ENCODE measurements at regions not wholly inside any gene's neighbourhood (a gene's known extent, or its start where the extent isn't known, plus 50 kb on each side); places are given as distances from the start of the nearest gene placed in this dataset.
"Not testable (repeated sequence)": the region's sequence is repeated elsewhere in the genome, so short reads cannot be mapped to it uniquely, and the experiment has no call there.

DNA sequence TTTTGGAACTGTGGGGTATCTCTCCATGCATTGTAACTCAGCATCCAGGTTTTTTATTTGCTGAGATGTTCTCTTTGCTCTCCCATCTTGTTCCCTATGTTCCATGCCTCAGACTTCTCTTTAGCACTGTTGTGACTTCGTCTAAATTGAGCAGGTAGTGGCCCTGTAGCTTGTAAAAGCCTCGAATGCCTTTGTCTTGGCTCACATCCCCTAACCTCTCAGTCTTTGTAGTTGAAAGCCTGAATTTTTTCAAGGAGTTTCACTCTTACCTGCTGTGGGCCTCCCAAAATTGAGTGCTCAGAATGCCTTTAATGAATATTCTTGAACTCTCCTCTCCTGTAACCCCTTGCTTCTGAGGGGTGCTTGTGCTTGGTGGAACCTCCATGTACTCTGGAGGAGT lies 1137.3 kb downstream of the REEP3 start:
- DNase-seq (ENCODE audit: low spot score in 2 of 2, unreplicated experiment in 2 of 2), result no peak
- Mint-ChIP-seq H3K9me3 (peaks cover 10% of the 10 kb centered on the region), H3K36me3 (no peaks in the 10 kb centered on the region), H3K27ac (no peak overlapping the region), H3K27me3 (ENCODE audit: low read depth) (no peaks in the 10 kb centered on the region), H3K4me3 (no peak overlapping the region), H3K4me1 (no peaks in the 10 kb centered on the region)
- TF ChIP-seq, protein P1, sequence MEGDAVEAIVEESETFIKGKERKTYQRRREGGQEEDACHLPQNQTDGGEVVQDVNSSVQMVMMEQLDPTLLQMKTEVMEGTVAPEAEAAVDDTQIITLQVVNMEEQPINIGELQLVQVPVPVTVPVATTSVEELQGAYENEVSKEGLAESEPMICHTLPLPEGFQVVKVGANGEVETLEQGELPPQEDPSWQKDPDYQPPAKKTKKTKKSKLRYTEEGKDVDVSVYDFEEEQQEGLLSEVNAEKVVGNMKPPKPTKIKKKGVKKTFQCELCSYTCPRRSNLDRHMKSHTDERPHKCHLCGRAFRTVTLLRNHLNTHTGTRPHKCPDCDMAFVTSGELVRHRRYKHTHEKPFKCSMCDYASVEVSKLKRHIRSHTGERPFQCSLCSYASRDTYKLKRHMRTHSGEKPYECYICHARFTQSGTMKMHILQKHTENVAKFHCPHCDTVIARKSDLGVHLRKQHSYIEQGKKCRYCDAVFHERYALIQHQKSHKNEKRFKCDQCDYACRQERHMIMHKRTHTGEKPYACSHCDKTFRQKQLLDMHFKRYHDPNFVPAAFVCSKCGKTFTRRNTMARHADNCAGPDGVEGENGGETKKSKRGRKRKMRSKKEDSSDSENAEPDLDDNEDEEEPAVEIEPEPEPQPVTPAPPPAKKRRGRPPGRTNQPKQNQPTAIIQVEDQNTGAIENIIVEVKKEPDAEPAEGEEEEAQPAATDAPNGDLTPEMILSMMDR (IDR thresholded peaks at IDR 0.05; ENCODE audit: unreplicated experiment), result no peak

DNA sequence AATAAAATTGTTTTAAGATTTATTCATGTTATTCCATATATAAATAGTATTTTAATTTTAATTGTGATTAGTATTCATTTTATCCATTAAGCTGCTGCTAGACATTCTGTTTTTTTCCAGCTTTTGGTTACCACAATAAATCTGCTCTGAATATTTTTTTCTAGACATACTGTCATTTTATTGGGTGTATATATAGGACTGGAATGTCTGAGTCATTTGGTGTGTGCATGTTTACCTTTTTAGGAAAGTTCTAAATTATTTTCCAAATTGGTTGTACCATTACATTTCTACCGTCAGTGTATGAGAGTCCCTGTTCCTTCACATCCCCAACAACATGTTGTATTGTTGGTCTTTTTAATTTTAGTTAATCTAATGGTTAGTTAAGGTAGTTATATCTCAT lies 1138.1 kb downstream of the REEP3 start:
- Mint-ChIP-seq H3K27me3 (ENCODE audit: low read depth) (no peaks in the 10 kb centered on the region), H3K36me3 (no peaks in the 10 kb centered on the region), H3K9me3 (peaks cover 10% of the 10 kb centered on the region), H3K4me1 (no peaks in the 10 kb centered on the region), H3K4me3 (no peak overlapping the region), H3K27ac (no peak overlapping the region)
- TF ChIP-seq, protein P1 (IDR thresholded peaks at IDR 0.05; ENCODE audit: unreplicated experiment), result no peak
- no peak for DNase-seq (ENCODE audit: low spot score in 2 of 2, unreplicated experiment in 2 of 2)

DNA sequence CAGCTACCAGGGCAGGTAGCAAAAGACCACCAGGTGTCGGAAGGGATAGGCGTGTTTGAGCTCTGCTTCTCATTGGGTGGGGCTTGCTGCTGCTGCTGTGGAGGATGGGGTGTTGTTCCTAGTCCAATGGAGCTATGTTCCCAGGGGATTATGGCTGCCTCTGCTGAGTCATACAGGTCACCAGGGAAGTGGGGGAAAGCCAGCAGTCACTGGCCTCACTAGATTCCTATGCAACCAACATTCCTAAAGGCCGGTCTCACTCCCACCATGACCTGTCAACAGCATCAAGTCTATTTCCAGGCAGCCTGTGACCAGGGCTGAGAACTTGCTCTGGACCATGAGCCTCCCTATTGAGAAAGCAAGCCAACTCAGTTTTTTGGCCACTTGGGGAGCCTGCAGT lies 1160.8 kb downstream of the REEP3 start:
- Mint-ChIP-seq H3K4me3 (no peak overlapping the region), H3K36me3 (no peaks in the 10 kb centered on the region), H3K27me3 (ENCODE audit: low read depth) (no peaks in the 10 kb centered on the region), H3K27ac (no peak overlapping the region), H3K4me1 (no peaks in the 10 kb centered on the region), H3K9me3 (peaks cover 20% of the 10 kb centered on the region)
- DNase-seq (ENCODE audit: low spot score in 2 of 2, unreplicated experiment in 2 of 2), result no peak
- TF ChIP-seq, protein P1 (IDR thresholded peaks at IDR 0.05; ENCODE audit: unreplicated experiment), result no peak

DNA sequence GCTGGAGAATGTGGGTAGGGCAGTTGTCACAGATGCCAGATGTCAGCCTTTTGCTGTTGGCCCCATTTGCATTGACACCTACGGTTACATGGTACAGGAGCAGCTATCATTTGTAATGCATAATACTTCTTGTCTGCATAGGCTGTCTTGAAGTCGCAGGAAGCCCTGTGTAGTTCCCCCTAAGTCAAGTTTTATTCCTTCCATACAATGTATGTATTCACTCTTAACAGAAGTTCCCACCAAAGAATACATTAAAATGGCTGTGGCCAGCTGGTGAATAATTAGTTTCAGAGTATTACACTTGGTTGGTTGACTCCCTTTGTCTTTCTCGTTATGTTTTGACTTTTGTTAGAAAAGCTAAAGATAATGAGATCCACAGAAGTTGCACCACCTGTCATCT lies 1169.0 kb downstream of the REEP3 start:
- Mint-ChIP-seq H3K27ac (no peak overlapping the region), H3K9me3 (no peaks in the 10 kb centered on the region)

DNA sequence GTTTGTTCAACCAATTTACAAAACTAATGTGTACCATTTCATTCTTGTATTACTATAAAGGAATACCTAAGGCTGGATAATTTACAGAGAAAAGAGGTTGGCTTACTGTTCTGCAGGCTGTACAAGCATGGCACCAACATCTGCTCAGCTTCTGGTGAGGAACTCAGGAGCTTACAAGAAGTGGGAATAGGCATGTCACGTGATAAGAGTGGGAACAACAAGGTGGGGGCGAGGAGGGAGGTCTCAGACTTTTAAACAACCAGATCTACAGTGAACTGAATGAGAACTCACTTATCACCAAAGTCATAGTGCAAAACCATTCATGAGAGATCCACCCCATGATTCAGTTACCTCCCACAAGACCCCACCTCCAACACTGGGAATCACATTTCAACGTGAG lies 1178.0 kb downstream of the REEP3 start:
- no peaks in the 10 kb centered on the region for H3K4me1 Mint-ChIP-seq
- no peaks in the 10 kb centered on the region for H3K36me3 Mint-ChIP-seq
- no peak for DNase-seq (ENCODE audit: low spot score in 2 of 2, unreplicated experiment in 2 of 2)
- H3K4me3 Mint-ChIP-seq, result no peak overlapping the region
- peaks cover 7% of the 10 kb centered on the region for H3K9me3 Mint-ChIP-seq
- TF ChIP-seq, protein P1 (IDR thresholded peaks at IDR 0.05; ENCODE audit: unreplicated experiment), result no peak
- no peak overlapping the region for H3K27ac Mint-ChIP-seq
- no peaks in the 10 kb centered on the region for H3K27me3 Mint-ChIP-seq (ENCODE audit: low read depth)

More for the DNA sequence above, 1169.0 kb downstream of the REEP3 start:
- TF ChIP-seq, protein P1 (IDR thresholded peaks at IDR 0.05; ENCODE audit: unreplicated experiment), result no peak
- no peak overlapping the region for H3K4me3 Mint-ChIP-seq
- DNase-seq (ENCODE audit: low spot score in 2 of 2, unreplicated experiment in 2 of 2), result no peak
- no peaks in the 10 kb centered on the region for H3K36me3 Mint-ChIP-seq
- no peaks in the 10 kb centered on the region for H3K27me3 Mint-ChIP-seq (ENCODE audit: low read depth)
- H3K4me1 Mint-ChIP-seq, result no peaks in the 10 kb centered on the region

DNA sequence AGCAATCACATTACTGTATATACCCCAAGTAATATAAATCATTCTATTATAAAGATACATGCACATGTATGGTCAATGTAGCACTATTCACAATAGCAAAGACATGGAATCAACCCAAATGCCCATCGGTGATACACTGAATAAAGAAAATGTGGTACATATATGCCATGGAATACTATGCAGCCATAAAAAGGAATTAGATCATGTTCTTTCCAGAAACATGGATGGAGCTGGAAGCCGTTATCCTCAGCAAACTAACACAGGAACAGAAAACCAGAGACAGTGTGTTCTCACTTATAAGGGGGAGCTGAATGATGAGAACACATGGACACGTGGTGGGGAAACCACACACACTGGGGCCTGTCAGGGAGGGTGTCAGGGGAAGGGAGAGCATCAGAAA lies 1180.9 kb downstream of the REEP3 start:
- not testable (repeated sequence) for DNase-seq (ENCODE audit: low spot score in 2 of 2, unreplicated experiment in 2 of 2); H3K4me3 Mint-ChIP-seq; H3K9me3 Mint-ChIP-seq; H3K27me3 Mint-ChIP-seq (ENCODE audit: low read depth); H3K27ac Mint-ChIP-seq; H3K4me1 Mint-ChIP-seq; H3K36me3 Mint-ChIP-seq

Data from mesothelial cell of epicardium (in vitro differentiated cells).